ENCODE measurements at regions not wholly inside any gene's neighbourhood (a gene's known extent, or its start where the extent isn't known, plus 50 kb on each side); places are given as distances from the start of the nearest gene placed in this dataset.
A peak's percentile ranks its signal among the peaks of the same experiment; 100 is the strongest.

- peaks cover 33% of the 10 kb centered on the region for H3K9me3 Mint-ChIP-seq
- H3K27ac Mint-ChIP-seq, result no peak overlapping the region
- no peak for TF ChIP-seq CTCF (IDR thresholded peaks at IDR 0.05)
- peaks cover 19% of the 10 kb centered on the region for H3K36me3 Mint-ChIP-seq (ENCODE audit: low read depth)
- no peak overlapping the region for H3K4me3 Mint-ChIP-seq
- no peak for DNase-seq
- peaks cover 2% of the 10 kb centered on the region; the same call in 1 of the 2 replicates for H3K27me3 Mint-ChIP-seq (ENCODE audit: insufficient read depth)
- peaks cover 5% of the 10 kb centered on the region; the same call in 1 of the 2 replicates for H3K4me1 Mint-ChIP-seq (ENCODE audit: low read depth)
These were observed 109.2 kb upstream of the VRK2 start for GRCh38 chr2:57937456-57937855.

- Mint-ChIP-seq H3K9me3 (no peaks in the 10 kb centered on the region), H3K4me3 (no peak overlapping the region), H3K4me1 (ENCODE audit: low read depth) (peaks cover 15% of the 10 kb centered on the region), H3K36me3 (ENCODE audit: low read depth) (no peaks in the 10 kb centered on the region), H3K27me3 (ENCODE audit: insufficient read depth) (no peaks in the 10 kb centered on the region), H3K27ac (no peak overlapping the region)
- no peak for TF ChIP-seq CTCF (IDR thresholded peaks at IDR 0.05)
- DNase-seq, result no peak
These were observed 104.8 kb upstream of the VRK2 start for GRCh38 chr2:57941816-57942215.

GRCh38 chr2:57943315-57943714 is 103.3 kb upstream of the VRK2 start:
- no peaks in the 10 kb centered on the region for H3K27me3 Mint-ChIP-seq (ENCODE audit: insufficient read depth)
- no peak overlapping the region for H3K27ac Mint-ChIP-seq
- peak; percentile 59 for DNase-seq
- H3K9me3 Mint-ChIP-seq, result no peaks in the 10 kb centered on the region
- H3K4me1 Mint-ChIP-seq (ENCODE audit: low read depth), result peaks cover 14% of the 10 kb centered on the region
- H3K36me3 Mint-ChIP-seq (ENCODE audit: low read depth), result no peaks in the 10 kb centered on the region
- TF ChIP-seq CTCF (IDR thresholded peaks at IDR 0.05), result no peak
- no peak overlapping the region for H3K4me3 Mint-ChIP-seq

- peaks cover 14% of the 10 kb centered on the region for H3K4me1 Mint-ChIP-seq (ENCODE audit: low read depth)
- H3K4me3 Mint-ChIP-seq, result no peak overlapping the region
- no peak overlapping the region for H3K27ac Mint-ChIP-seq
- no peaks in the 10 kb centered on the region for H3K9me3 Mint-ChIP-seq
- no peak for DNase-seq
- TF ChIP-seq CTCF (IDR thresholded peaks at IDR 0.05), result no peak
- no peaks in the 10 kb centered on the region for H3K27me3 Mint-ChIP-seq (ENCODE audit: insufficient read depth)
- H3K36me3 Mint-ChIP-seq (ENCODE audit: low read depth), result no peaks in the 10 kb centered on the region
These were observed 99.2 kb upstream of the VRK2 start for GRCh38 chr2:57947398-57947797.

GRCh38 chr2:57954020-57954419 is 92.6 kb upstream of the VRK2 start:
- Mint-ChIP-seq H3K4me3 (no peak overlapping the region), H3K9me3 (no peaks in the 10 kb centered on the region), H3K27me3 (ENCODE audit: insufficient read depth) (no peaks in the 10 kb centered on the region), H3K4me1 (ENCODE audit: low read depth) (no peaks in the 10 kb centered on the region), H3K27ac (no peak overlapping the region), H3K36me3 (ENCODE audit: low read depth) (no peaks in the 10 kb centered on the region)
- TF ChIP-seq CTCF (IDR thresholded peaks at IDR 0.05), result no peak
- DNase-seq, result no peak

GRCh38 chr2:57957238-57957637 is 89.4 kb upstream of the VRK2 start:
- H3K27me3 Mint-ChIP-seq (ENCODE audit: insufficient read depth), result no peaks in the 10 kb centered on the region; the same call in 1 of the 2 replicates
- DNase-seq, result no peak
- no peak overlapping the region for H3K27ac Mint-ChIP-seq
- TF ChIP-seq CTCF (IDR thresholded peaks at IDR 0.05), result no peak
- H3K9me3 Mint-ChIP-seq, result no peaks in the 10 kb centered on the region
- no peaks in the 10 kb centered on the region for H3K4me1 Mint-ChIP-seq (ENCODE audit: low read depth)
- H3K36me3 Mint-ChIP-seq (ENCODE audit: low read depth), result no peaks in the 10 kb centered on the region
- no peak overlapping the region for H3K4me3 Mint-ChIP-seq

All from HFFc6 (cell line).